ENCODE measurements at regions not wholly inside any gene's neighbourhood (a gene's known extent, or its start where the extent isn't known, plus 50 kb on each side); places are given as distances from the start of the nearest gene placed in this dataset.

DNA sequence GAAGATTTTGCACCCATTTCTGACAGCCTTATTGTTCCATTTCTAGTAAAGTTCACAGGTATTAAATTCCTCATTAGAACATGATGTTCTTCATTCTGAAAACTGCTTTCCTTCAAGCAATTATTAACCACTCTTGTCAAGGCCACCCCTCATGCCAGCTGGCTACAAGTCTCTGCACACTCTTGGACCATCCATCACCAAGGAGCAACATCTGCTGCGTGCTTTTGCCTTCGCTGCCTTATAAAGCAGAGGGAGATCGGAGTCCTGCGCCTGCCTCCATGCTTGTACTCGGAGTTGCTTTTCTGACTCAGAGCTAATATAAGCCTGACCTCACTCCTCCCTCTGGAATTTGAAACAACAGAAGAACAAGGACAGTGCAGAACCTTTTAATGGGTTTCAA is 529.9 kb upstream of the DPP6 start:
- no peaks in the 10 kb centered on the region for H3K4me1 ChIP-seq (ENCODE audit: insufficient read depth, low read length, poor library complexity, severe bottlenecking)
- BruUV-seq (replicated peaks): no TSS peak
- H3K36me3 ChIP-seq (ENCODE audit: insufficient read depth, low read length): no peaks in the 10 kb centered on the region
- no peak for DNase-seq (ENCODE audit: low spot score)
- H3K4me2 ChIP-seq (ENCODE audit: low read length): no peak overlapping the region
- ChIA-PET CTCF (ENCODE audit: unreplicated experiment) (no interaction called here), POLR2A (no interaction called here)
- no peak overlapping the region for H2AFZ ChIP-seq (ENCODE audit: low read length)
- no peak overlapping the region for H3K27ac ChIP-seq (ENCODE audit: low read depth, low read length, poor library complexity, severe bottlenecking)
- intact Hi-C loops (cut with micrococcal nuclease; ENCODE audit: unreplicated experiment): no loop called here
- H3K9me2 ChIP-seq (ENCODE audit: insufficient read depth, low read length): no peaks in the 10 kb centered on the region
- H4K20me1 ChIP-seq (ENCODE audit: insufficient read depth, low read length): no peaks in the 10 kb centered on the region
- H3K9me3 ChIP-seq (ENCODE audit: low read length): no peaks in the 10 kb centered on the region
- no peak for TF ChIP-seq EZH2phosphoT487 (IDR thresholded peaks at IDR 0.05; ENCODE audit: borderline replicate concordance, low read depth, low read length)
- TF ChIP-seq, protein P1, sequence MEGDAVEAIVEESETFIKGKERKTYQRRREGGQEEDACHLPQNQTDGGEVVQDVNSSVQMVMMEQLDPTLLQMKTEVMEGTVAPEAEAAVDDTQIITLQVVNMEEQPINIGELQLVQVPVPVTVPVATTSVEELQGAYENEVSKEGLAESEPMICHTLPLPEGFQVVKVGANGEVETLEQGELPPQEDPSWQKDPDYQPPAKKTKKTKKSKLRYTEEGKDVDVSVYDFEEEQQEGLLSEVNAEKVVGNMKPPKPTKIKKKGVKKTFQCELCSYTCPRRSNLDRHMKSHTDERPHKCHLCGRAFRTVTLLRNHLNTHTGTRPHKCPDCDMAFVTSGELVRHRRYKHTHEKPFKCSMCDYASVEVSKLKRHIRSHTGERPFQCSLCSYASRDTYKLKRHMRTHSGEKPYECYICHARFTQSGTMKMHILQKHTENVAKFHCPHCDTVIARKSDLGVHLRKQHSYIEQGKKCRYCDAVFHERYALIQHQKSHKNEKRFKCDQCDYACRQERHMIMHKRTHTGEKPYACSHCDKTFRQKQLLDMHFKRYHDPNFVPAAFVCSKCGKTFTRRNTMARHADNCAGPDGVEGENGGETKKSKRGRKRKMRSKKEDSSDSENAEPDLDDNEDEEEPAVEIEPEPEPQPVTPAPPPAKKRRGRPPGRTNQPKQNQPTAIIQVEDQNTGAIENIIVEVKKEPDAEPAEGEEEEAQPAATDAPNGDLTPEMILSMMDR (conservative IDR thresholded peaks at IDR 0.05; ENCODE audit: low read length): no peak
- no peaks in the 10 kb centered on the region for H3K79me2 ChIP-seq (ENCODE audit: insufficient read depth, low read depth, low read length)
- no peak overlapping the region for H3K4me3 ChIP-seq (ENCODE audit: low read depth, low read length, poor library complexity, severe bottlenecking)

DNA sequence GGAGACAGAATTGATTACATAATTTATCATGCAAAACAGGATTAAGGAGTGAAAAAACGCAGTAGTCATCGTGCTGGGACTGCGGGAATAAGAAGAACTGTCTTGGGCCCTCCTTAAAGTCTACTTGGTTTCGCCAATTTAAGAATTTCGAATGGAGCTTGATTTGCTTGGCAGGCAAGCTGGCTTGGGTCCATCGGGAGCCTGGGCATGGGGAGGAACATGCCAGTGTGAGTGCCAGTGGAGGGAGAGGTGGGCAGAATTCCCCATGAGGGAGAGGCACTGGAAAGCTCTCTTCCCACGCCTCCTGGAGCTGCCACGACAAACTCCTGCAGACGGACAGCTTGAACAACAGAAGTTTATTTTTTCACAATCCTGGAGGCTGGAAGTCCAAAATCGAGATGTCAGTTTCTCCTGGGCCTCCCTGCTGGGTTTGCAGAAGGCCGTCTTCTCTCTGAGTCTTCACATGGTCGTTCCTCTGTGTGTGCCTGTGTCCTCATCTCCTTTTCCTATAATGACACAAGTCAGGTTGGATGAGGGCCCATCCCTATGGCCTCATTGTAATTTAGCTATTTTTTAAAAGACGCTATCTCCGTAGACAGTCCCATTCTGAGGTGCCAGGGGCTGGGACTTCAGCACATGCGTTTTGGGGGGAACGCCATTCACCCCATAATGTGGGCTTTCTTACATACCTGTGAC is 528.7 kb upstream of the DPP6 start:
- POLR2A ChIA-PET: interaction anchor here (0.6 kb wide), 1 partner anchor 899 kb away, joined by 7 read pairs; no protein-coding TSS in a partner anchor
- Histone ChIP-seq H3K36me3 (ENCODE audit: insufficient read depth, low read length) (no peaks in the 10 kb centered on the region), H3K4me3 (ENCODE audit: low read depth, low read length, poor library complexity, severe bottlenecking) (no peak overlapping the region), H3K9me2 (ENCODE audit: insufficient read depth, low read length) (no peaks in the 10 kb centered on the region), H4K20me1 (ENCODE audit: insufficient read depth, low read length) (no peaks in the 10 kb centered on the region), H3K9me3 (ENCODE audit: low read length) (no peaks in the 10 kb centered on the region), H3K4me2 (ENCODE audit: low read length) (no peak overlapping the region), H3K79me2 (ENCODE audit: insufficient read depth, low read depth, low read length) (no peaks in the 10 kb centered on the region), H3K27ac (ENCODE audit: low read depth, low read length, poor library complexity, severe bottlenecking) (no peak overlapping the region), H3K4me1 (ENCODE audit: insufficient read depth, low read length, poor library complexity, severe bottlenecking) (no peaks in the 10 kb centered on the region), H2AFZ (ENCODE audit: low read length) (no peak overlapping the region)
- BruUV-seq (replicated peaks): no TSS peak
- CTCF ChIA-PET (ENCODE audit: unreplicated experiment): no interaction called here
- TF ChIP-seq, protein P1 (conservative IDR thresholded peaks at IDR 0.05; ENCODE audit: low read length): no peak
- no peak for TF ChIP-seq EZH2phosphoT487 (IDR thresholded peaks at IDR 0.05; ENCODE audit: borderline replicate concordance, low read depth, low read length)
- intact Hi-C loops (cut with micrococcal nuclease; ENCODE audit: unreplicated experiment): no loop called here
- no peak for DNase-seq (ENCODE audit: low spot score)

DNA sequence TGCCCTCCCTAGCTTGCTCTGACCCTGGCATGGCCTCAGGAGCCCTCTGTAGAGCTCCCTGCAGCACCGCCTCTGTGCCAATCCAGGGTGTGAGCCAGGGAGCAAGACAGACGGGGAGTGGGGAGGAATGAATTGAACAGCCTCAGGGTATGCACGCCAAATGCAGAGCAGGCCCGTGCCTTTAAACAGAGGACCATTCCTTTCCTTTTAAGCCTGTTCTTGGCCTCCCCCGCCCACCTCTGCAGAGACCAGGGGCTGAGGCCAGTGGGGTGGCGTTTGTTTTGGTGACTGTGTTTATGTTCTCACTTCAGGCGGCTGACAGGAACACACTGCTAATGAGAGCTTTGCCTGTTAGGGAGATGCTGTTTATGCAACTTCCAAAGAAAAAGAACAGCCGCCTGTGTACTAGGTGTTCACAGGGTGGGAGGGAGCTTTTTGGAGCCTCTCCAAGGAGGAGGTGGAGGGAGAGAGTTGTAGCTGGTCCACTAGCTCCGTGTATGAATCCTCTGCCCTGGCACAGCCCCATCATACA is 528.1 kb upstream of the DPP6 start:
- TF ChIP-seq, protein P1 (conservative IDR thresholded peaks at IDR 0.05; ENCODE audit: low read length): no peak
- no peak for TF ChIP-seq EZH2phosphoT487 (IDR thresholded peaks at IDR 0.05; ENCODE audit: borderline replicate concordance, low read depth, low read length)
- Histone ChIP-seq H3K4me3 (ENCODE audit: low read depth, low read length, poor library complexity, severe bottlenecking) (no peak overlapping the region), H2AFZ (ENCODE audit: low read length) (no peak overlapping the region), H3K36me3 (ENCODE audit: insufficient read depth, low read length) (no peaks in the 10 kb centered on the region), H4K20me1 (ENCODE audit: insufficient read depth, low read length) (no peaks in the 10 kb centered on the region), H3K4me2 (ENCODE audit: low read length) (no peak overlapping the region), H3K9me2 (ENCODE audit: insufficient read depth, low read length) (no peaks in the 10 kb centered on the region), H3K79me2 (ENCODE audit: insufficient read depth, low read depth, low read length) (no peaks in the 10 kb centered on the region), H3K4me1 (ENCODE audit: insufficient read depth, low read length, poor library complexity, severe bottlenecking) (no peaks in the 10 kb centered on the region), H3K27ac (ENCODE audit: low read depth, low read length, poor library complexity, severe bottlenecking) (no peak overlapping the region), H3K9me3 (ENCODE audit: low read length) (no peaks in the 10 kb centered on the region)
- intact Hi-C loops (cut with micrococcal nuclease; ENCODE audit: unreplicated experiment): no loop called here
- no peak for DNase-seq (ENCODE audit: low spot score)
- POLR2A ChIA-PET: no interaction called here
- CTCF ChIA-PET (ENCODE audit: unreplicated experiment): no interaction called here
- BruUV-seq (replicated peaks): no TSS peak
